C4-2B (cell line): ENCODE measurements at regions not wholly inside any gene's neighbourhood (a gene's known extent, or its start where the extent isn't known, plus 50 kb on each side); places are given as distances from the start of the nearest gene placed in this dataset.

Experiments used
- CTCF ChIP-seq: fragments of 450-650 bp; conservative IDR thresholded peaks from 2 replicates; pipeline ENCODE4 v1.5.1; 2017; ENCODE audit warnings: mild to moderate bottlenecking
- ZFX ChIP-seq: fragments of 450-650 bp; IDR thresholded peaks from 2 replicates; pipeline ENCODE4 v1.6.1; 2017

GRCh38 chr1:65026235-65026634 lies 59.9 kb upstream of the JAK1 start:
- TF ChIP-seq CTCF, result no peak
- no peak for TF ChIP-seq ZFX
